Activated naive CD8-positive, alpha-beta T cell treated with anti-CD3 and anti-CD28 coated beads for 36 hours (primary cell): ENCODE measurements at regions not wholly inside any gene's neighbourhood (a gene's known extent, or its start where the extent isn't known, plus 50 kb on each side); places are given as distances from the start of the nearest gene placed in this dataset.
A peak's percentile ranks its signal among the peaks of the same experiment; 100 is the strongest.

ENCODE experiments used
- DNase-seq: peaks from one replicate; pipeline ENCODE4 v3.0.0; 2021
- H3K27ac Mint-ChIP-seq: one replicate; pipeline ENCODE4 v1.8.0; 2022; ENCODE audit warnings: mild to moderate bottlenecking, moderate library complexity, mixed read lengths
- H3K27me3 Mint-ChIP-seq: one replicate; pipeline ENCODE4 v1.8.0; 2022; ENCODE audit warnings: mild to moderate bottlenecking, mixed read lengths
- H3K36me3 Mint-ChIP-seq: one replicate; pipeline ENCODE4 v1.8.0; 2021; ENCODE audit warnings: mild to moderate bottlenecking, mixed read lengths
- H3K4me1 Mint-ChIP-seq: one replicate; pipeline ENCODE4 v1.8.0; 2021; ENCODE audit warnings: mixed read lengths
- H3K4me3 Mint-ChIP-seq: one replicate; pipeline ENCODE4 v1.8.0; 2022; ENCODE audit warnings: mild to moderate bottlenecking, moderate library complexity, mixed read lengths
- H3K9me3 Mint-ChIP-seq: one replicate; pipeline ENCODE4 v1.8.0; 2022; ENCODE audit warnings: mixed read lengths

DNA sequence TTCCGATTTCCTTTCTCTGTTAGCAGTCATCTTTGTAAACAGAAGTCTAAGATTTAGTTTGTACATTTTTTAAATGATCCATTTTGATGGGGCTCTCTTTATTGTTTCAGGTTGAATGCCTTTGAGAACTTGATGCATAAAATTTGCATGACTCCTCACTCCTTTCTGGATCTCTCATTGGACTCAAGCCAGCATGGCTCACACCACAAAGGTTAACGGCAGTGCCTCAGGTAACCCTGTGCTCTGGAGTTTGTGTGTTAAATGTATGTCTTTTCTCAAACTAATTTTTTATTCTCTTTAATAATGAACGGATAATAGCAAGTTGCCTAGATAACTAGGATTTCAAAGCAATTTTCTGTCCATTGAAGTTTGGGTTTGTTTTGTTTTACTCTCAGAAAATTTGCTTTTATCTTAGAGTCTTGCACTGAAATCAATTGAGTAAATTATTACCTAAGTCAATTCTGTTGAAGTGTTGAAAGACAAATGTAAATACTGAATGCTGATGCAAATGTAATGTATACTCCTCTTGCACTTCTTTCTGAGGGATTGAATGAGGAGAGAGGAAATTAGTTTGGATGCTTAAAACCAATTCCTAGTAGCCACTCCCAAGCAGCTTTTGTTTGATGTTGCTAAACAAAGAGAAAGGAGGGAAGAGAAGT, 164.6 kb upstream of the DMRT1 start:
- Mint-ChIP-seq H3K27me3 (peaks cover 8% of the 10 kb centered on the region), H3K4me1 (peaks cover 18% of the 10 kb centered on the region), H3K27ac (peak overlapping the region; percentile 12), H3K4me3 (peak overlapping the region; percentile 54), H3K36me3 (no peaks in the 10 kb centered on the region), H3K9me3 (no peaks in the 10 kb centered on the region)
- DNase-seq = no peak

- Mint-ChIP-seq H3K36me3 (no peaks in the 10 kb centered on the region), H3K27ac (no peak overlapping the region), H3K4me1 (peaks cover 18% of the 10 kb centered on the region), H3K4me3 (peak overlapping the region; percentile 54), H3K9me3 (no peaks in the 10 kb centered on the region), H3K27me3 (peaks cover 8% of the 10 kb centered on the region)
- no peak for DNase-seq
These were observed 163.9 kb upstream of the DMRT1 start for GRCh38 chr9:677461-678097.

- no peak for DNase-seq
- Mint-ChIP-seq H3K4me1 (peaks cover 15% of the 10 kb centered on the region), H3K4me3 (no peak overlapping the region), H3K27me3 (peaks cover 1% of the 10 kb centered on the region), H3K27ac (no peak overlapping the region), H3K9me3 (no peaks in the 10 kb centered on the region), H3K36me3 (no peaks in the 10 kb centered on the region)
These were observed 162.6 kb upstream of the DMRT1 start for GRCh38 chr9:678897-679296.

GRCh38 chr9:679462-679861, 162.0 kb upstream of the DMRT1 start:
- Mint-ChIP-seq H3K27ac (no peak overlapping the region), H3K9me3 (no peaks in the 10 kb centered on the region)

DNA sequence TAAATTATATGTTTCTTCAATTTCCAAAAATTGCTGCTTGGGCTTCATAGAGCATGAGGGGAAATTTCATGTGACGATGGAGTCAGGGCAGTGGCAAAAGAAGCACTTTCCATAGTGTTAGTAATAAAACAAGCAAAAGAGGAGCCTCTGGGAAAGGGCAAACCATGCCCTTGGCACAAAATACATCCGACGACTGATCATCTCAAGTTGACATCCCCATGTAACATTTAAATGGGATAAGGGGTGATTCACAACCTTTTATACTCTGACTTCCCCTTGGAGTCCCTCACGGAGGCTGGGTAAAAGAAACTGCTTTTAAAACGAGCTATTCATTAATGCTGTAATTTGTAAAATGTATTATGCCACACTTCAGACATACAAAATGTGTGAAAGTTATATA, 161.4 kb upstream of the DMRT1 start:
- Mint-ChIP-seq H3K27ac (no peak overlapping the region), H3K36me3 (no peaks in the 10 kb centered on the region), H3K9me3 (no peaks in the 10 kb centered on the region), H3K27me3 (no peaks in the 10 kb centered on the region), H3K4me3 (no peak overlapping the region), H3K4me1 (peaks cover 12% of the 10 kb centered on the region)
- no peak for DNase-seq

More at GRCh38 chr9:679462-679861, 162.0 kb upstream of the DMRT1 start:
- Mint-ChIP-seq H3K4me3 (no peak overlapping the region), H3K27me3 (no peaks in the 10 kb centered on the region), H3K36me3 (no peaks in the 10 kb centered on the region), H3K4me1 (peaks cover 12% of the 10 kb centered on the region)
- no peak for DNase-seq

GRCh38 chr9:682633-683508, 158.6 kb upstream of the DMRT1 start:
- no peaks in the 10 kb centered on the region for H3K27me3 Mint-ChIP-seq
- H3K36me3 Mint-ChIP-seq = no peaks in the 10 kb centered on the region
- H3K4me3 Mint-ChIP-seq = no peak overlapping the region
- H3K9me3 Mint-ChIP-seq = no peaks in the 10 kb centered on the region
- DNase-seq = no peak
- no peaks in the 10 kb centered on the region for H3K4me1 Mint-ChIP-seq
- H3K27ac Mint-ChIP-seq = no peak overlapping the region

- H3K27me3 Mint-ChIP-seq = no peaks in the 10 kb centered on the region
- no peak overlapping the region for H3K27ac Mint-ChIP-seq
- DNase-seq = no peak
- no peaks in the 10 kb centered on the region for H3K4me1 Mint-ChIP-seq
- H3K9me3 Mint-ChIP-seq = no peaks in the 10 kb centered on the region
- H3K36me3 Mint-ChIP-seq = peaks cover 1% of the 10 kb centered on the region
- no peak overlapping the region for H3K4me3 Mint-ChIP-seq
These were observed 157.9 kb upstream of the DMRT1 start for GRCh38 chr9:683509-684021.

GRCh38 chr9:684054-684890, 157.2 kb upstream of the DMRT1 start:
- Mint-ChIP-seq H3K36me3 (peaks cover 1% of the 10 kb centered on the region), H3K4me3 (no peak overlapping the region), H3K27ac (no peak overlapping the region), H3K9me3 (no peaks in the 10 kb centered on the region), H3K4me1 (no peaks in the 10 kb centered on the region), H3K27me3 (no peaks in the 10 kb centered on the region)
- no peak for DNase-seq

- Mint-ChIP-seq H3K36me3 (peaks cover 1% of the 10 kb centered on the region), H3K4me1 (no peaks in the 10 kb centered on the region), H3K27me3 (no peaks in the 10 kb centered on the region), H3K27ac (no peak overlapping the region), H3K9me3 (no peaks in the 10 kb centered on the region), H3K4me3 (no peak overlapping the region)
- no peak for DNase-seq
These were observed 156.6 kb upstream of the DMRT1 start for GRCh38 chr9:684941-685340.

DNA sequence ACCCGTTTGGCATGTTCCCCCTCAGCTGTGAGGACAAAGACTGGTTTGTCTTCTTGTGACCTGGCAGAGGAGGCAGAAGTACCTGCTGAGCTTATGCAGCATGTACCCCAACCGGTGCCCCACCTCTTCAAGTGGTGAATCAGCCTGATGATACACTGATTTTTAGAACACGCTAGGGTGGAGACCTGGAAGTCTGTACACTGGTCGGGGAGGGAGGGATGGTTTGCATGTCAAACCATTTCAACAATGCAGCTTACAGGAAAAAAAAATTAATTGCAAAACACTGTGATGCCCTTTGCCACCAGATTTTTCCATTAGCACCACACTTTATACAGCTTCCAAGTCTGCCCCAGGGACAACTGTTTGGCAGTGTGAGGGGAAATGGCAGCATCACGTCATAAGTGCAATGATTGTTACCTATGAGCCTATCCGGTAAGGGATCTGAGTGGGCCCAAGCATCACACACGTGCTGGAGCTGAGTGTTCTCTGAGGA, 155.1 kb upstream of the DMRT1 start:
- DNase-seq = no peak
- Mint-ChIP-seq H3K36me3 (peaks cover 1% of the 10 kb centered on the region), H3K9me3 (no peaks in the 10 kb centered on the region), H3K27ac (no peak overlapping the region), H3K4me3 (no peak overlapping the region), H3K27me3 (no peaks in the 10 kb centered on the region), H3K4me1 (no peaks in the 10 kb centered on the region)

DNA sequence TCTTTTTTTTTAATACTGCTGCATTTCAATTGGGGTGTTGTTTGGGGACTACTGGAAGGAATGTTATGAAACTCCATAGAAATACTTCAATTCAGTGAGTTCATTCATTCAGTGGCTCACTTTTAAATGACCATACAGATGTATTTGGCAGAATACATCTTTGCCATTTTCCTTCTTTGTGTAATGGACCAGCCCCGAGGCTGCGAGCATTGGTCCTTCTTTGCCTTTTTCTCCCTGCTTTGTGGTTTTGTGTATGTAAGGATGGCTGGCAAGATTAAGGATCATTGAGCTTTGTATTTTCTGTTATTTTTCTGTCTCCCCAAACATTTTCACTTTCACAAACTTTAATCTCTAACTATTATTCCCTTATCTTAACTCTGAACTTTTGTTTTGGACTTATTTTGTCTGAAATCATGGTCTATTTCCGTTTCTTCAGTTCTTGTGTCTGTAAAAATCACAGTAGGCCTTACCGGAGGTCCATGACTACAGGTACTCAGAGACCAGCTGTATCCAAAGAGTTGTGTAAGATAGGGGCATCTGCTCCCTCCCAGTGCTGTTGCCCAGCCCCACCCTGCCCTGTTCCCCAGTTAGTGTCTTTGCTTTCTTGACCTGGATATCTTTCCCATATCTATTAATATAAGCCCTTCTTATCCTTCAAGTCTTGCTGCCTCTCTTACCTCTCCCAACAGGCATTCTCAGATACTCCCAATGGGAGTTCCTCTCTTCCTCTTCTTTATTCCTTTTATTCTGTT, 154.3 kb upstream of the DMRT1 start:
- no peak for DNase-seq
- no peaks in the 10 kb centered on the region for H3K4me1 Mint-ChIP-seq
- no peak overlapping the region for H3K27ac Mint-ChIP-seq
- H3K27me3 Mint-ChIP-seq = no peaks in the 10 kb centered on the region
- peaks cover 1% of the 10 kb centered on the region for H3K36me3 Mint-ChIP-seq
- H3K9me3 Mint-ChIP-seq = no peaks in the 10 kb centered on the region
- no peak overlapping the region for H3K4me3 Mint-ChIP-seq

DNA sequence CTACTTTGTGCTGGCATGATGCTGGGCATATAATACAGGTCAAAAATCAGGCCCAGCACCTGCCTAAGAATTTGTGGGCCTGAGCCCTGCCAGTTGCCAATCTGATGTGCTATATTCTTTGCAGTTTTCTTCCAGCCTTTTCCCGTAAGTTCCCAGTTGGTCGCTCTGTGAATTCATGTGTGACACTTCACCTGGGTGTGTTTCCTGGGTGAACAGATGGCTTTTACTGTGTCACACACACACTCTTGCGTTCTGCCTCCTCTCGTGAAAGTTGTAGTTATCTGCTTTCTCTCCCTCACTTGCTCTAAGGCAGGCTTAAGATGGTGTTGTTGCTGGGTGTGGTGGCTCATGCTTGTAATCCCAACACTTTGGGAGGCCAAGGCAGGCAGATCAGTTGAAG, 153.5 kb upstream of the DMRT1 start:
- Mint-ChIP-seq H3K36me3 (peaks cover 1% of the 10 kb centered on the region), H3K27me3 (no peaks in the 10 kb centered on the region), H3K27ac (no peak overlapping the region), H3K4me1 (no peaks in the 10 kb centered on the region), H3K9me3 (no peaks in the 10 kb centered on the region), H3K4me3 (no peak overlapping the region)
- no peak for DNase-seq

- H3K4me3 Mint-ChIP-seq = no peak overlapping the region
- H3K4me1 Mint-ChIP-seq = peaks cover 19% of the 10 kb centered on the region
- H3K36me3 Mint-ChIP-seq = peaks cover 1% of the 10 kb centered on the region
- no peaks in the 10 kb centered on the region for H3K9me3 Mint-ChIP-seq
- H3K27me3 Mint-ChIP-seq = peaks cover 6% of the 10 kb centered on the region
- DNase-seq = no peak
- no peak overlapping the region for H3K27ac Mint-ChIP-seq
These were observed 150.9 kb upstream of the DMRT1 start for GRCh38 chr9:690517-691111.
